AG10803 (cell line): ENCODE measurements at regions not wholly inside any gene's neighbourhood (a gene's known extent, or its start where the extent isn't known, plus 50 kb on each side); places are given as distances from the start of the nearest gene placed in this dataset.

Experiments
- DNase-seq: peaks from one replicate; pipeline ENCODE4 v3.0.0; 2010; ENCODE audit warnings: low read depth
- H3K4me3 ChIP-seq: 2 replicates; pipeline ENCODE4 v1.5.1; 2011; ENCODE audit warnings: mild to moderate bottlenecking, low read length, control low read depth
- TF ChIP-seq, protein P1 (sequence below): conservative IDR thresholded peaks from 2 replicates; pipeline ENCODE4 v1.5.1; 2011; ENCODE audit warnings: mild to moderate bottlenecking, low read length, control low read depth, inconsistent platforms

DNA sequence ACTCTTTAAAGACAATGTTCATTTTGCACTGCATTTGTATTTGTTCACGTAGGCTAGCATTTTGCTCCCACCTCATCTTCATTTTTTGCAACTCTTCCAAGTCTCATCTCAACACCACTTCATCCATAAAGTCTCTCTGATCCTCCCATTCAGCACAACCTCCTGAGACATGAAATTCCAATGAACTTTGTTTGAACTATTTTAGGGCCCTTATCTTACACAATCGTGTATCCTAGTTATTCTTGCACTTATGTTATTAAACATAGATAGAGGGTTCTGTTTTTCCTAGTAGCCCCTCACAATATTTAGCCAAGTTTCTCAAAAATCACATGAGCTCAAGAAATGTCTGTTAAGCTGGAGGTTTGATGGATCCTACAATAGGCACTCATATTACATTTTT is 500.5 kb upstream of the ADAMTS5 start:
- DNase-seq = no peak
- TF ChIP-seq, protein P1, sequence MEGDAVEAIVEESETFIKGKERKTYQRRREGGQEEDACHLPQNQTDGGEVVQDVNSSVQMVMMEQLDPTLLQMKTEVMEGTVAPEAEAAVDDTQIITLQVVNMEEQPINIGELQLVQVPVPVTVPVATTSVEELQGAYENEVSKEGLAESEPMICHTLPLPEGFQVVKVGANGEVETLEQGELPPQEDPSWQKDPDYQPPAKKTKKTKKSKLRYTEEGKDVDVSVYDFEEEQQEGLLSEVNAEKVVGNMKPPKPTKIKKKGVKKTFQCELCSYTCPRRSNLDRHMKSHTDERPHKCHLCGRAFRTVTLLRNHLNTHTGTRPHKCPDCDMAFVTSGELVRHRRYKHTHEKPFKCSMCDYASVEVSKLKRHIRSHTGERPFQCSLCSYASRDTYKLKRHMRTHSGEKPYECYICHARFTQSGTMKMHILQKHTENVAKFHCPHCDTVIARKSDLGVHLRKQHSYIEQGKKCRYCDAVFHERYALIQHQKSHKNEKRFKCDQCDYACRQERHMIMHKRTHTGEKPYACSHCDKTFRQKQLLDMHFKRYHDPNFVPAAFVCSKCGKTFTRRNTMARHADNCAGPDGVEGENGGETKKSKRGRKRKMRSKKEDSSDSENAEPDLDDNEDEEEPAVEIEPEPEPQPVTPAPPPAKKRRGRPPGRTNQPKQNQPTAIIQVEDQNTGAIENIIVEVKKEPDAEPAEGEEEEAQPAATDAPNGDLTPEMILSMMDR = no peak
- no peak overlapping the region for H3K4me3 ChIP-seq

DNA sequence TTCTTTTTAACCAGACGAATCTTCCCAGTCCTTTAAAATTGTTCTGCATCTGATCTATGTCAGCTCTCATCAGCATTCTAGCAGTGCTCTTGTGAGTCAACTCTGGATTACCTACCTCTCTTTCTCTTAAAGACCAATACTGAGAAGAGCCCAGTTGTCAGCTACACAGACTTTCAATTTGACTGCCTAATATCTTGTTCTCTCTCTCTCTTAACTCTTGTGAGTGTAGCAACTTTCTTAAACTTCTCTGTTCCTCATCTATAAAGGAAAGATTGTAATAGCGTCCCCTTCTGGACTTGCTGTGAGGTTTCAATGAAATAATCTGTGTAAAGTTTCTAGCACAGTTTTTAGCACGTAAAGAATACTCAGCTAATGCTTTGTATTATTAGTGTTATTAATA is 499.3 kb upstream of the ADAMTS5 start:
- H3K4me3 ChIP-seq = no peak overlapping the region
- no peak for DNase-seq
- TF ChIP-seq, protein P1 = no peak

DNA sequence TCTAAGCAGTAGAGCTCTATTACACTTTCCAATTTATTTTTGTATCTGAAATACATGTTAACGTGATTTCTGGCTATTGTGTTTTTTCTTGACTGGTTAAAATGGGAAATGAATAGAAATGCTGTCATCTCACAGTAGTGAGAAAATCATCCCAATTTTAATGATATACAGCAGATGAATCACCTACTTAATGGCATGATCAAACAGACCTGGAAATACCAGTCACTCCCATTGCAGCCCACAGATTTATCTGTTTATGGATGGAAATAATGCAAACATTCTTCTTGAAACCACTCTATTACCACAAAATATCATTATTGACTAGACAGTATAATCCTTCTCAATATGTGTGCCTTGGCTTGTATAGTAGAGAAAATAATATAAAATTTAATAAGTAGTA is 497.8 kb upstream of the ADAMTS5 start:
- DNase-seq = peak; percentile 53
- TF ChIP-seq, protein P1 = no peak
- no peak overlapping the region for H3K4me3 ChIP-seq

DNA sequence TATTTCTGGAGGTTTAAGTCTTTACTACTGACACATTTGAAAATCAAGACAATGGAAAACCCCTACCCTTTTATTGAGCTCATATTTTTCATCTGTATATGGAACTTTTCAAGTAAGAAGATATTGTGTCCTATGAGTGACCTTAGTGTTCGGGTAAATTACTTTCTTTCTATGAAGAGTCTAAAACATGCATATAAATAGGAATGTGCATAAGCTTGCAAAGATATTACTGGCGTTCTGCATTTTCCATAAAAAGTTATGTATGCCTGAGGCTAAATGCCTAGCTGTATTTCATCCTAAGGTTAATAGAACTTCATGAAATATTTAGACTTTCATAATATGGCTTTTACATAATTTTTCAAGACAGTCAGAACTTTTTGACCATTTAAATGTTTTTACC is 495.8 kb upstream of the ADAMTS5 start:
- TF ChIP-seq, protein P1 = no peak
- no peak for DNase-seq
- H3K4me3 ChIP-seq = no peak overlapping the region

DNA sequence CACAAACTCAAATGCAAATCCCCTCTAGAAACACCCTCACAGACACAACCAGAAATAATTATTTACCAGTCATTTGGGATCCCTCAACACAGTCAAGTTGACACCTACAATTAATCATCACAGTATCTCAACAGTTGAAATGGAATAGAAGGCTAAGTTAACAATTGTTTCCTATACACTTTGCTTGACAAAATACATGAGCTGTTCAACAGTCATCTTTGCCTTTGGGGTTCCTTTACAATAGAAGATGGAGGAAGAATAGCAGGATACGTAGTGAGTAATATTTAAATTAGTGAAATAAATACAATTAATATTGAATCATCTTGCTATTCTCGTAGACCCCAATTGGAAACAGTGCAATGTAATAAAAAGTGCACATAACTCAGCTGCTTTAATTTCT is 487.3 kb upstream of the ADAMTS5 start:
- DNase-seq = no peak
- H3K4me3 ChIP-seq = no peak overlapping the region
- TF ChIP-seq, protein P1 = no peak

DNA sequence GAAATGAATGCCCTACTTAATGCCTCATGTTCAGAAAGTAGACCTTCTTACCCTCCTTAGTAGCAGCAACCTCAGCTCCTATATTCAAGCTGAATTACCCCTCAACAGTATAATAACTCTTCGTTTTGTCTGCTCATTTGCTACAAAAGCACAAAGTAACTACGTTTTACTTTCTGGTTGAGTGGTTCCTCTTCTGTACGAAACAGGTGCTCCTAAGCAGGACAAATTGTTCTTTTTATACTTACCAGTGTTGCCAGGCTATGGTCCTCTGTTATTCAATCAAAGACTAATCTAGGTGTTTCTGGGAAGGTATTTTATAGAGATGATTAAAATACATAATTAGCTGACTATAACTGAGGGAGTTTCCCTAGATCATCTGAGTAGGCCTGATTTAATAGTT is 484.2 kb upstream of the ADAMTS5 start:
- H3K4me3 ChIP-seq = no peak overlapping the region
- TF ChIP-seq, protein P1 = no peak

DNA sequence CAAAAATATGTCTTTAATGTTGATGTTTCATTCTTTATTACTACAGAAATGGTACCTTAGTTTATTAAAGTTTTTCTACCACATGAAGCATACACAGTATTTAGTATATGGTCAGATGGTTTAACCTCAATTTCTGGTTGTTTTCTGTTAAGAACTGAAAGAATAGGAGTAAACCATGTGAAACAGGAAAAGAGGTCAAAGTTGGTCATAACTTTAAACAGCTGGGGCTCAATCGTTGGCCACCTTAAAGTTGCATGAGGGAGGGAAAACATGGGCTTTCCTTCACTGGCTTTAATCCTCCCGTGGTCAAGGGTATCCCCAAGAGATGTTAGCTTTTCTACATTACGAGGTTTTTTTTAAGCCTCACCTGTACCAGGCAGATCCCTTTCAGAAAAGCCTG is 483.3 kb upstream of the ADAMTS5 start:
- TF ChIP-seq, protein P1 = no peak
- no peak for DNase-seq
- H3K4me3 ChIP-seq = no peak overlapping the region

More for the DNA sequence above, 484.2 kb upstream of the ADAMTS5 start:
- DNase-seq = no peak
